ENCODE measurements at regions not wholly inside any gene's neighbourhood (a gene's known extent, or its start where the extent isn't known, plus 50 kb on each side); places are given as distances from the start of the nearest gene placed in this dataset.

DNA sequence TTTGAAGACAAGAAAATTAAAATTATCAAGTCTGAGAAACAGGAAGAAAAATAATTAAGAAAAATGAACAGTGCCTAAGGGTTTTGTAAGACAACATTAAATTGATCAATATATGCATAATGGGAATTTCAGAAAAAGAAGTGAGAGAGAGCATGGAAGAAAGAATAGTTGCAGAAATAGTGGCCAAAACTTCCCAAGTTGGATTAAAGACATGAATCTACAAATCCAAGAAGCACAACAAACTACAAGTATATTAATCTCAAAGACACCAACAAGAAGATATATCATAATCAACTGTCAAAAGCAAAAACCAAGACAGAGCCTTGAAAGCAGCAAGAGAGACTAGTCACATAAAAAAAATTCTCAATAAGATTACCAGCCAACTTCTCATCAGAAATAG, 488.0 kb downstream of the RASEF start:
- no peaks in the 10 kb centered on the region for H3K36me3 ChIP-seq (replicated peaks in 1 of 2; ENCODE audit: control insufficient read depth in 1 of 2, insufficient read depth in 2 of 2, low read length in 2 of 2)
- DNase-seq = no peak
- peaks cover 4 to 6% of the 10 kb centered on the region in 2 donors for H3K4me1 ChIP-seq (ENCODE audit: control insufficient read depth in 1 of 2, insufficient read depth in 2 of 2, low read length in 2 of 2)
- Mint-ChIP-seq H3K4me1 (peaks cover 10% of the 10 kb centered on the region), H3K27ac (no peak overlapping the region), H3K27me3 (ENCODE audit: low read depth in 3 of 3) (peaks cover 0 to 4% (median 0%) of the 10 kb centered on the region in 3 donors), H3K9me3 (peaks cover 12 to 31% (median 24%) of the 10 kb centered on the region in 7 donors), H3K36me3 (peaks cover 0 to 2% of the 10 kb centered on the region in 2 donors), H3K4me3 (no peak overlapping the region)
- no peaks in the 10 kb centered on the region for H4K20me1 ChIP-seq (ENCODE audit: insufficient read depth, low read length)
- H3K9me3 ChIP-seq (replicated peaks in 1 of 2; ENCODE audit: control insufficient read depth in 1 of 2, insufficient read depth in 1 of 2, low read length in 2 of 2) = peaks cover 5 to 13% of the 10 kb centered on the region in 2 donors
- no peak overlapping the region for H3K4me2 ChIP-seq (replicated peaks; ENCODE audit: extremely low read depth, low read length, poor library complexity, severe bottlenecking)
- TF ChIP-seq, protein P1, sequence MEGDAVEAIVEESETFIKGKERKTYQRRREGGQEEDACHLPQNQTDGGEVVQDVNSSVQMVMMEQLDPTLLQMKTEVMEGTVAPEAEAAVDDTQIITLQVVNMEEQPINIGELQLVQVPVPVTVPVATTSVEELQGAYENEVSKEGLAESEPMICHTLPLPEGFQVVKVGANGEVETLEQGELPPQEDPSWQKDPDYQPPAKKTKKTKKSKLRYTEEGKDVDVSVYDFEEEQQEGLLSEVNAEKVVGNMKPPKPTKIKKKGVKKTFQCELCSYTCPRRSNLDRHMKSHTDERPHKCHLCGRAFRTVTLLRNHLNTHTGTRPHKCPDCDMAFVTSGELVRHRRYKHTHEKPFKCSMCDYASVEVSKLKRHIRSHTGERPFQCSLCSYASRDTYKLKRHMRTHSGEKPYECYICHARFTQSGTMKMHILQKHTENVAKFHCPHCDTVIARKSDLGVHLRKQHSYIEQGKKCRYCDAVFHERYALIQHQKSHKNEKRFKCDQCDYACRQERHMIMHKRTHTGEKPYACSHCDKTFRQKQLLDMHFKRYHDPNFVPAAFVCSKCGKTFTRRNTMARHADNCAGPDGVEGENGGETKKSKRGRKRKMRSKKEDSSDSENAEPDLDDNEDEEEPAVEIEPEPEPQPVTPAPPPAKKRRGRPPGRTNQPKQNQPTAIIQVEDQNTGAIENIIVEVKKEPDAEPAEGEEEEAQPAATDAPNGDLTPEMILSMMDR (IDR thresholded peaks at IDR 0.05) = no peak
- H3K9ac ChIP-seq (ENCODE audit: insufficient read depth, low read length, poor library complexity, severe bottlenecking) = no peak overlapping the region
- H3K79me2 ChIP-seq (ENCODE audit: insufficient read depth, low read length) = no peaks in the 10 kb centered on the region
- H3K27me3 ChIP-seq (ENCODE audit: control insufficient read depth in 2 of 2, insufficient read depth in 2 of 2, low read length in 2 of 2) = no peaks in the 10 kb centered on the region
- H3K4me3 ChIP-seq (replicated peaks in 1 of 3; ENCODE audit: low read depth in 2 of 3, low read length in 3 of 3) = no peak overlapping the region
- H3K27ac ChIP-seq (ENCODE audit: low read depth in 1 of 2, low read length in 2 of 2) = no peak overlapping the region
- intact Hi-C loops (cut with micrococcal nuclease) = no loop called here
- H2AFZ ChIP-seq (ENCODE audit: insufficient read depth, low read depth, low read length, poor library complexity, severe bottlenecking) = no peak overlapping the region

DNA sequence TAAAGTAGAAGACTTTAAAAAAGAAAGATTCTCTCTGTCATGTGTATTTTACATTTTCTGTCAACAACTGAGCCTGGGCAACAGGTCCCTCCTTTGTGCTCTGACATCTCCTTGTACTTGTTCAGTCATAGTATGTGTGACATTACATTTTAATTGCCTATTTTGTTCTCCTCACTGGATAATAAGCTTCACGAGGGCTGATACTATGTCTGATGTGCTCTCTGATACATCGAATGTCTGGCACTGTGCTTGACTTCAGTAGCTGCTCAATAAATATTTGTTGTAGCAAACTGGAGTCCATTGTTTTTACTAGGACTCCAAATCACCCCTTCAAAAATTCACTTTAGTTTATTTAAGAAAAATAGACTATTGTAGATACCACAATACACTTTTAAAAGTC, 482.0 kb downstream of the RASEF start:
- Histone ChIP-seq H3K36me3 (replicated peaks in 1 of 2; ENCODE audit: control insufficient read depth in 1 of 2, insufficient read depth in 2 of 2, low read length in 2 of 2) (no peaks in the 10 kb centered on the region), H3K27me3 (ENCODE audit: control insufficient read depth in 2 of 2, insufficient read depth in 2 of 2, low read length in 2 of 2) (no peaks in the 10 kb centered on the region), H3K79me2 (ENCODE audit: insufficient read depth, low read length) (no peaks in the 10 kb centered on the region), H3K9me3 (replicated peaks in 1 of 2; ENCODE audit: control insufficient read depth in 1 of 2, insufficient read depth in 1 of 2, low read length in 2 of 2) (no peaks in the 10 kb centered on the region), H3K4me2 (replicated peaks; ENCODE audit: extremely low read depth, low read length, poor library complexity, severe bottlenecking) (peak overlapping the region; percentile 27), H3K4me3 (replicated peaks in 1 of 3; ENCODE audit: low read depth in 2 of 3, low read length in 3 of 3) (no peak overlapping the region), H3K9ac (ENCODE audit: insufficient read depth, low read length, poor library complexity, severe bottlenecking) (no peak overlapping the region), H3K4me1 (ENCODE audit: control insufficient read depth in 1 of 2, insufficient read depth in 2 of 2, low read length in 2 of 2) (peaks cover 9 to 11% of the 10 kb centered on the region in 2 donors), H3K27ac (ENCODE audit: low read depth in 1 of 2, low read length in 2 of 2) (no peak overlapping the region), H2AFZ (ENCODE audit: insufficient read depth, low read depth, low read length, poor library complexity, severe bottlenecking) (no peak overlapping the region), H4K20me1 (ENCODE audit: insufficient read depth, low read length) (no peaks in the 10 kb centered on the region)
- H3K9me3 Mint-ChIP-seq = peaks cover 0 to 19% (median 6%) of the 10 kb centered on the region in 7 donors
- peaks cover 17% of the 10 kb centered on the region for H3K4me1 Mint-ChIP-seq
- no peak overlapping the region for H3K4me3 Mint-ChIP-seq
- DNase-seq = no peak
- H3K36me3 Mint-ChIP-seq = no peaks in the 10 kb centered on the region
- WGBS (ENCODE audit: insufficient coverage) = no CpG with 5 or more reads among the region's 2 CpGs
- no peaks in the 10 kb centered on the region for H3K27me3 Mint-ChIP-seq (ENCODE audit: low read depth in 3 of 3)
- TF ChIP-seq, protein P1 (IDR thresholded peaks at IDR 0.05) = no peak
- H3K27ac Mint-ChIP-seq = peak overlapping the region in 2 of 7 donors; percentile 9 to 31
- intact Hi-C loops (cut with micrococcal nuclease) = no loop called here

Data from CD14-positive monocyte (primary cell).